H9 (cell line): ENCODE measurements at regions not wholly inside any gene's neighbourhood (a gene's known extent, or its start where the extent isn't known, plus 50 kb on each side); places are given as distances from the start of the nearest gene placed in this dataset.

Experiments used
- DNase-seq: peaks from one replicate; pipeline ENCODE4 v3.0.0-alpha.2; 2017
- H2AFZ ChIP-seq: one replicate; pipeline ENCODE4 v1.6.1; 2013; ENCODE audit warnings: mild to moderate bottlenecking, low read length, control low read depth, moderate library complexity
- H2AK5ac ChIP-seq: 2 replicates; pipeline ENCODE4 v1.6.1; 2013; ENCODE audit warnings: low read length, control low read depth, mixed read lengths; ENCODE audit not compliant: insufficient read length
- H2BK120ac ChIP-seq: one replicate; pipeline ENCODE4 v1.6.1; 2013; ENCODE audit warnings: low read depth, mild to moderate bottlenecking, low read length, control low read depth, inconsistent platforms; ENCODE audit not compliant: poor library complexity, severe bottlenecking
- H2BK12ac ChIP-seq: 2 replicates; pipeline ENCODE4 v1.6.1; 2013; ENCODE audit warnings: low read length, control low read depth, mixed read lengths, low read depth; ENCODE audit not compliant: insufficient read length
- H2BK15ac ChIP-seq: 2 replicates; pipeline ENCODE4 v1.6.1; 2013; ENCODE audit warnings: low read depth, low read length, control low read depth
- H2BK20ac ChIP-seq: one replicate; pipeline ENCODE4 v1.6.1; 2013; ENCODE audit warnings: low read depth, mild to moderate bottlenecking, low read length, control low read depth, inconsistent platforms; ENCODE audit not compliant: poor library complexity, severe bottlenecking
- H2BK5ac ChIP-seq: 2 replicates; pipeline ENCODE4 v1.6.1; 2013; ENCODE audit warnings: low read length, control low read depth, mixed read lengths; ENCODE audit not compliant: insufficient read length
- H3K14ac ChIP-seq: 2 replicates; pipeline ENCODE4 v1.6.1; 2013; ENCODE audit warnings: low read length, control low read depth; ENCODE audit not compliant: insufficient read depth
- H3K18ac ChIP-seq: 2 replicates; pipeline ENCODE4 v1.6.1; 2013; ENCODE audit warnings: low read depth, mild to moderate bottlenecking, mixed read lengths, low read length, control low read depth; ENCODE audit not compliant: insufficient read length
- H3K23ac ChIP-seq: 2 replicates; pipeline ENCODE4 v1.6.1; 2013; ENCODE audit warnings: low read length, control low read depth, mixed read lengths, low read depth; ENCODE audit not compliant: insufficient read length
- H3K23me2 ChIP-seq: 2 replicates; pipeline ENCODE4 v1.6.1; 2013; ENCODE audit warnings: low read depth, mild to moderate bottlenecking, mixed read lengths, low read length, control low read depth; ENCODE audit not compliant: insufficient read length, poor library complexity, severe bottlenecking
- H3K27ac ChIP-seq: 2 replicates; pipeline ENCODE4 v1.5.1; 2013; ENCODE audit warnings: low read length, control low read depth, mixed read lengths, low read depth; ENCODE audit not compliant: insufficient read length
- H3K27me3 ChIP-seq: 2 replicates; pipeline ENCODE4 v1.6.1; 2013; ENCODE audit warnings: low read length, control low read depth, inconsistent platforms; ENCODE audit not compliant: insufficient read depth
- H3K4ac ChIP-seq: 2 replicates; pipeline ENCODE4 v1.6.1; 2013; ENCODE audit warnings: low read depth, mild to moderate bottlenecking, control low read depth, inconsistent platforms, low read length, moderate library complexity
- H3K4me1 ChIP-seq: 2 replicates; pipeline ENCODE4 v1.6.1; 2013; ENCODE audit warnings: low read length, control low read depth, inconsistent platforms; ENCODE audit not compliant: insufficient read depth
- H3K4me2 ChIP-seq: 2 replicates; pipeline ENCODE4 v1.6.1; 2013; ENCODE audit warnings: low read length, control low read depth, mixed read lengths; ENCODE audit not compliant: insufficient read length, insufficient read depth
- H3K56ac ChIP-seq: 2 replicates; pipeline ENCODE4 v1.6.1; 2013; ENCODE audit warnings: low read depth, mild to moderate bottlenecking, mixed read lengths, low read length, control low read depth; ENCODE audit not compliant: insufficient read length
- H3K79me1 ChIP-seq: 2 replicates; pipeline ENCODE4 v1.6.1; 2013; ENCODE audit warnings: low read depth, mild to moderate bottlenecking, moderate library complexity, low read length, control low read depth, inconsistent platforms; ENCODE audit not compliant: insufficient read depth, poor library complexity, severe bottlenecking
- H3K79me2 ChIP-seq: 2 replicates; pipeline ENCODE4 v1.6.1; 2013; ENCODE audit warnings: low read length, control low read depth, inconsistent platforms; ENCODE audit not compliant: insufficient read depth
- H3K9ac ChIP-seq: 2 replicates; pipeline ENCODE4 v1.6.1; 2013; ENCODE audit warnings: low read length, control low read depth, mixed read lengths; ENCODE audit not compliant: insufficient read length; ENCODE audit errors: extremely low read depth
- H3K9me3 ChIP-seq: one replicate; pipeline ENCODE4 v1.6.1; 2013; ENCODE audit warnings: low read depth, low read length, inconsistent platforms; ENCODE audit not compliant: control insufficient read depth
- H3T11ph ChIP-seq: one replicate; pipeline ENCODE4 v1.6.1; 2013; ENCODE audit warnings: mild to moderate bottlenecking, low read length, control low read depth, inconsistent platforms
- H4K20me1 ChIP-seq: one replicate; pipeline ENCODE4 v1.6.1; 2013; ENCODE audit not compliant: control insufficient read depth, insufficient read length, insufficient read depth
- H4K5ac ChIP-seq: 2 replicates; pipeline ENCODE4 v1.6.1; 2013; ENCODE audit warnings: low read depth, mild to moderate bottlenecking, mixed read lengths, low read length, control low read depth; ENCODE audit not compliant: insufficient read length
- H4K8ac ChIP-seq: replicated peaks from 2 replicates; pipeline ENCODE4 v1.6.1; 2013; ENCODE audit warnings: low read length, control low read depth, mixed read lengths, low read depth; ENCODE audit not compliant: insufficient read length
- H4K91ac ChIP-seq: 2 replicates; pipeline ENCODE4 v1.6.1; 2013; ENCODE audit warnings: low read depth, mild to moderate bottlenecking, moderate library complexity, mixed read lengths, low read length, control low read depth; ENCODE audit not compliant: insufficient read length
- H3K27ac Mint-ChIP-seq, 3 experiments: 2 replicates in 2 of 3; 3 replicates in 1 of 3; pipeline ENCODE4 v1.8.0; 2020 to 2021; ENCODE audit warnings: mixed read lengths in 3 of 3, mild to moderate bottlenecking in 1 of 3, moderate library complexity in 1 of 3
- H3K27me3 Mint-ChIP-seq: 2 replicates; pipeline ENCODE4 v1.8.0; 2021; ENCODE audit warnings: low read depth, mild to moderate bottlenecking, moderate library complexity, mixed read lengths
- H3K36me3 Mint-ChIP-seq, 3 experiments: 2 replicates in 2 of 3; 3 replicates in 1 of 3; pipeline ENCODE4 v1.8.0; 2020 to 2021; ENCODE audit warnings: low read depth in 3 of 3, mixed read lengths in 3 of 3; ENCODE audit not compliant: insufficient read depth in 1 of 3
- H3K4me1 Mint-ChIP-seq, 2 experiments: 2 replicates each; pipeline ENCODE4 v1.8.0; 2020; ENCODE audit warnings: mixed read lengths in 2 of 2
- H3K4me3 Mint-ChIP-seq, 2 experiments: 2 replicates in 1 of 2; 3 replicates in 1 of 2; pipeline ENCODE4 v1.8.0; 2020 to 2021; ENCODE audit warnings: mild to moderate bottlenecking in 2 of 2, mixed read lengths in 2 of 2, moderate library complexity in 1 of 2
- H3K9me3 Mint-ChIP-seq, 2 experiments: 2 replicates in 1 of 2; 3 replicates in 1 of 2; pipeline ENCODE4 v1.8.0; 2020; ENCODE audit warnings: mild to moderate bottlenecking in 2 of 2, mixed read lengths in 2 of 2, moderate library complexity in 1 of 2
- WGBS: extraction: QIAGEN DNeasy Blood & Tissue Kit; methylation state at CpG from one replicate; pipeline ENCODE4 v1.1.7; 2013; ENCODE audit warnings: missing lambda C conversion rate, low lambda C conversion rate, mixed read lengths; ENCODE audit not compliant: insufficient read length; ENCODE audit errors: extremely low coverage; 5-methylcytosine and 5-hydroxymethylcytosine counted together
- TF ChIP-seq, protein P1 (sequence below): fragments of 200-600 bp; sonication (generic); conservative IDR thresholded peaks from 3 replicates; pipeline ENCODE4 v1.8.0; 2021; ENCODE audit warnings: antibody characterized with exemption, mild to moderate bottlenecking

DNA sequence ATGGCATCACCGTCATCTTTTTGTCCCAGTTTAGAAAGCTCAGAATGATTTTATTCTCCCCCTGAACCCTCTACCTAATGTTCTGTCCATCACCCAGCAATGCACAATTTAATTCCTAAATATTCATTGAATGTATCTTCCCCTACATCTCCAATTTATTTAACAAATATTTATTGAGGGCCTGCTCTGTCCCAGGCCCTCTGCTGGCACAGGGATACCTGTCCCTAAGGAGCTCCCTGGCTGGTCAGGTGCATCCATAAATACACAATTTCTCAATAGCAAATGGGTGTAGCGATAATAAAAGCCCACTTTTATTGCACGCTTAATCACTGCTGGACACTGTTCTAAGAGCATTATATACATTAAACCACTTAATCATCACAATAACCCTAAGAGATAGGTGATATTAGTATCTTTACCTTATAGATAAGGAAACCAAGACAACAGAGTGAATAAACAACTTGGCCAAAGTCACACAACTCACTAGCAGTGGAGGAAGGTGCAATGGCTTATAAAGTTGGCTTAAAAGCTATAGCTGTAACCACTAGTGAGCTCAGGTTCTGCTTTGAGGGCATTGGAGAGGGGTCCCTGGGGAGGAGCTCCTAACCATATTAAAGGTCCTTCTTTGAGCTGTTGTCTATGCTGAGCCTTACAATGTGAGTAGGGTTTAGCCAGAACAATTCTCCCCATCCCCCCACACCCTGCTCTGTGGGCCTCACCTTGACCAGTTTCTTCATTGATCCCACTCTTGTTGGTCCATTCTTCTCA, 126.3 kb upstream of the JUN start:
- no peak overlapping the region for H4K5ac ChIP-seq
- no peak overlapping the region for H3T11ph ChIP-seq
- WGBS = no CpG with 5 or more reads among the region's 3 CpGs
- H3K18ac ChIP-seq = no peak overlapping the region
- no peak overlapping the region for H2BK120ac ChIP-seq
- H3K14ac ChIP-seq = no peak overlapping the region
- no peak overlapping the region for H2BK12ac ChIP-seq
- H3K9ac ChIP-seq = no peak overlapping the region
- H3K9me3 Mint-ChIP-seq = peaks cover 9 to 10% of the 10 kb centered on the region in 2 experiments
- H3K4me2 ChIP-seq = no peak overlapping the region
- no peak overlapping the region for H2AK5ac ChIP-seq
- H3K36me3 Mint-ChIP-seq = peaks cover 4 to 16% (median 5%) of the 10 kb centered on the region in 3 experiments; a peak in 5 of 7 replicates
- no peak overlapping the region for H3K56ac ChIP-seq
- no peak overlapping the region for H2BK20ac ChIP-seq
- H3K4ac ChIP-seq = no peak overlapping the region
- H3K27ac ChIP-seq = no peak overlapping the region
- DNase-seq = no peak
- H3K79me2 ChIP-seq = no peaks in the 10 kb centered on the region
- no peaks in the 10 kb centered on the region; the same call in none of the 2 replicates for H3K27me3 Mint-ChIP-seq
- H3K23me2 ChIP-seq = no peaks in the 10 kb centered on the region
- TF ChIP-seq, protein P1, sequence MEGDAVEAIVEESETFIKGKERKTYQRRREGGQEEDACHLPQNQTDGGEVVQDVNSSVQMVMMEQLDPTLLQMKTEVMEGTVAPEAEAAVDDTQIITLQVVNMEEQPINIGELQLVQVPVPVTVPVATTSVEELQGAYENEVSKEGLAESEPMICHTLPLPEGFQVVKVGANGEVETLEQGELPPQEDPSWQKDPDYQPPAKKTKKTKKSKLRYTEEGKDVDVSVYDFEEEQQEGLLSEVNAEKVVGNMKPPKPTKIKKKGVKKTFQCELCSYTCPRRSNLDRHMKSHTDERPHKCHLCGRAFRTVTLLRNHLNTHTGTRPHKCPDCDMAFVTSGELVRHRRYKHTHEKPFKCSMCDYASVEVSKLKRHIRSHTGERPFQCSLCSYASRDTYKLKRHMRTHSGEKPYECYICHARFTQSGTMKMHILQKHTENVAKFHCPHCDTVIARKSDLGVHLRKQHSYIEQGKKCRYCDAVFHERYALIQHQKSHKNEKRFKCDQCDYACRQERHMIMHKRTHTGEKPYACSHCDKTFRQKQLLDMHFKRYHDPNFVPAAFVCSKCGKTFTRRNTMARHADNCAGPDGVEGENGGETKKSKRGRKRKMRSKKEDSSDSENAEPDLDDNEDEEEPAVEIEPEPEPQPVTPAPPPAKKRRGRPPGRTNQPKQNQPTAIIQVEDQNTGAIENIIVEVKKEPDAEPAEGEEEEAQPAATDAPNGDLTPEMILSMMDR = no peak
- no peaks in the 10 kb centered on the region for H3K79me1 ChIP-seq
- H3K4me3 Mint-ChIP-seq = no peak overlapping the region
- H2BK15ac ChIP-seq = no peak overlapping the region
- H3K4me1 ChIP-seq = no peaks in the 10 kb centered on the region
- H3K4me1 Mint-ChIP-seq = peaks cover 15 to 20% of the 10 kb centered on the region in 2 experiments
- no peak overlapping the region for H3K23ac ChIP-seq
- no peak overlapping the region for H4K8ac ChIP-seq
- H2AFZ ChIP-seq = no peak overlapping the region
- H3K27ac Mint-ChIP-seq = no peak overlapping the region
- H2BK5ac ChIP-seq = no peak overlapping the region
- H4K91ac ChIP-seq = no peak overlapping the region
- H3K27me3 ChIP-seq = no peaks in the 10 kb centered on the region
- no peaks in the 10 kb centered on the region for H3K9me3 ChIP-seq
- no peaks in the 10 kb centered on the region for H4K20me1 ChIP-seq
